Nephron (organoid): ENCODE measurements at regions not wholly inside any gene's neighbourhood (a gene's known extent, or its start where the extent isn't known, plus 50 kb on each side); places are given as distances from the start of the nearest gene placed in this dataset.
A peak's percentile ranks its signal among the peaks of the same experiment; 100 is the strongest.

Source experiments
- H3K27ac Mint-ChIP-seq, 3 experiments: 2 replicates each; pipeline ENCODE4 v1.8.0; 2020; ENCODE audit warnings: mixed read lengths in 3 of 3, mild to moderate bottlenecking in 2 of 3, moderate library complexity in 1 of 3
- H3K27me3 Mint-ChIP-seq: 2 replicates; pipeline ENCODE4 v1.8.0; 2021; ENCODE audit warnings: low read depth, mild to moderate bottlenecking, moderate library complexity, mixed read lengths
- H3K36me3 Mint-ChIP-seq: 2 replicates; pipeline ENCODE4 v1.8.0; 2020; ENCODE audit warnings: low read depth, mixed read lengths
- H3K4me1 Mint-ChIP-seq: 2 replicates; pipeline ENCODE4 v1.8.0; 2020; ENCODE audit warnings: mixed read lengths
- H3K4me3 Mint-ChIP-seq, 3 experiments: 2 replicates each; pipeline ENCODE4 v1.8.0; 2020; ENCODE audit warnings: mild to moderate bottlenecking in 3 of 3, mixed read lengths in 3 of 3, moderate library complexity in 2 of 3
- H3K9me3 Mint-ChIP-seq: 2 replicates; pipeline ENCODE4 v1.8.0; 2020; ENCODE audit warnings: mixed read lengths
- CTCF ChIP-seq, 3 experiments: fragments of 200-600 bp; sonication (generic); IDR thresholded peaks; one replicate each; pipeline ENCODE4 v1.5.0; 2021; ENCODE audit warnings: antibody characterized with exemption in 3 of 3; ENCODE audit not compliant: unreplicated experiment in 3 of 3

GRCh38 chr1:244137725-244138124, 86.6 kb downstream of the ZBTB18 start:
- Mint-ChIP-seq H3K4me1 (peaks cover 11% of the 10 kb centered on the region), H3K36me3 (no peaks in the 10 kb centered on the region), H3K9me3 (no peaks in the 10 kb centered on the region), H3K27me3 (no peaks in the 10 kb centered on the region), H3K4me3 (no peak overlapping the region), H3K27ac (no peak overlapping the region)
- TF ChIP-seq CTCF (IDR thresholded peaks at IDR 0.05; ENCODE audit: unreplicated experiment in 3 of 3), result no peak

GRCh38 chr1:244138399-244138798, 87.3 kb downstream of the ZBTB18 start:
- Mint-ChIP-seq H3K9me3 (no peaks in the 10 kb centered on the region), H3K27me3 (no peaks in the 10 kb centered on the region), H3K4me3 (no peak overlapping the region), H3K4me1 (peaks cover 11% of the 10 kb centered on the region), H3K27ac (no peak overlapping the region), H3K36me3 (no peaks in the 10 kb centered on the region)
- TF ChIP-seq CTCF (IDR thresholded peaks at IDR 0.05; ENCODE audit: unreplicated experiment in 3 of 3), result no peak

GRCh38 chr1:244139655-244140054, 88.6 kb downstream of the ZBTB18 start:
- H3K4me3 Mint-ChIP-seq, result peak overlapping the region in 1 of 3 experiments; percentile 0
- H3K36me3 Mint-ChIP-seq, result no peaks in the 10 kb centered on the region
- no peak for TF ChIP-seq CTCF (IDR thresholded peaks at IDR 0.05; ENCODE audit: unreplicated experiment in 3 of 3)
- H3K27me3 Mint-ChIP-seq, result no peaks in the 10 kb centered on the region
- H3K9me3 Mint-ChIP-seq, result no peaks in the 10 kb centered on the region
- peak overlapping the region in 2 of 3 experiments; percentile 5 to 48 for H3K27ac Mint-ChIP-seq
- H3K4me1 Mint-ChIP-seq, result peaks cover 11% of the 10 kb centered on the region

GRCh38 chr1:244140420-244140819, 89.3 kb downstream of the ZBTB18 start:
- Mint-ChIP-seq H3K36me3 (no peaks in the 10 kb centered on the region), H3K27ac (no peak overlapping the region), H3K9me3 (no peaks in the 10 kb centered on the region), H3K4me1 (peaks cover 11% of the 10 kb centered on the region), H3K4me3 (no peak overlapping the region), H3K27me3 (peaks cover 3% of the 10 kb centered on the region)
- no peak for TF ChIP-seq CTCF (IDR thresholded peaks at IDR 0.05; ENCODE audit: unreplicated experiment in 3 of 3)

GRCh38 chr1:244144053-244144452, 93.0 kb downstream of the ZBTB18 start:
- H3K27me3 Mint-ChIP-seq, result peaks cover 10% of the 10 kb centered on the region
- H3K4me3 Mint-ChIP-seq, result no peak overlapping the region
- no peaks in the 10 kb centered on the region for H3K9me3 Mint-ChIP-seq
- peaks cover 7% of the 10 kb centered on the region for H3K4me1 Mint-ChIP-seq
- H3K27ac Mint-ChIP-seq, result no peak overlapping the region
- H3K36me3 Mint-ChIP-seq, result no peaks in the 10 kb centered on the region
- no peak for TF ChIP-seq CTCF (IDR thresholded peaks at IDR 0.05; ENCODE audit: unreplicated experiment in 3 of 3)

GRCh38 chr1:244150071-244150470, 99.0 kb downstream of the ZBTB18 start:
- H3K4me3 Mint-ChIP-seq, result no peak overlapping the region
- no peak for TF ChIP-seq CTCF (IDR thresholded peaks at IDR 0.05; ENCODE audit: unreplicated experiment in 3 of 3)
- no peaks in the 10 kb centered on the region for H3K9me3 Mint-ChIP-seq
- peak overlapping the region in 1 of 3 experiments; percentile 73 for H3K27ac Mint-ChIP-seq
- peaks cover 24% of the 10 kb centered on the region for H3K4me1 Mint-ChIP-seq
- H3K36me3 Mint-ChIP-seq, result no peaks in the 10 kb centered on the region
- peaks cover 8% of the 10 kb centered on the region for H3K27me3 Mint-ChIP-seq
